Ascending aorta (tissue), 2 donors: ENCODE measurements at regions not wholly inside any gene's neighbourhood (a gene's known extent, or its start where the extent isn't known, plus 50 kb on each side); places are given as distances from the start of the nearest gene placed in this dataset.
"Not testable (repeated sequence)": the region's sequence is repeated elsewhere in the genome, so short reads cannot be mapped to it uniquely, and the experiment has no call there.

Experiments used
- DNase-seq, 2 donors: peaks; one replicate each; pipeline ENCODE4 v3.0.0-alpha.2; 2019; ENCODE audit warnings: low spot score in 2 of 2
- H3K27ac ChIP-seq, 2 donors: fragments of 200-600 bp; sonication (generic); one replicate each; pipeline ENCODE4 v1.5.1; 2016 to 2017; ENCODE audit warnings: mild to moderate bottlenecking in 1 of 2
- H3K27me3 ChIP-seq: fragments of 200-600 bp; sonication (generic); one replicate; pipeline ENCODE4 v1.5.1; 2017
- H3K36me3 ChIP-seq, 2 donors: fragments of 200-600 bp; sonication (generic); one replicate each; pipeline ENCODE4 v1.5.1; 2016
- H3K4me1 ChIP-seq, 2 donors: fragments of 200-600 bp; sonication (generic); one replicate each; pipeline ENCODE4 v1.5.1; 2016 to 2017; ENCODE audit warnings: mild to moderate bottlenecking in 1 of 2
- H3K4me3 ChIP-seq, 2 donors: fragments of 200-600 bp; sonication (generic); one replicate each; pipeline ENCODE4 v1.5.1; 2016 to 2017; ENCODE audit warnings: mild to moderate bottlenecking in 1 of 2
- H3K9me3 ChIP-seq, 2 donors: fragments of 200-600 bp; sonication (generic); one replicate each; pipeline ENCODE4 v1.5.1; 2016
- CTCF ChIP-seq, 3 experiments: fragments of 200-600 bp in 2 of 3; fragments of 450-650 bp in 1 of 3; sonication (generic) in 2 of 3; IDR thresholded peaks; one replicate each; pipeline ENCODE4 v1.5.1; 2016 to 2019; ENCODE audit warnings: antibody characterized with exemption in 3 of 3, mild to moderate bottlenecking in 1 of 3, moderate library complexity in 1 of 3
- intact Hi-C: fragments of 100-400 bp; cut with DNase I; formaldehyde crosslinking; loops from one replicate; pipeline ENCODE4 v1.15.1; 2023

GRCh38 chr2:14999114-14999661 lies 366.7 kb downstream of the LRATD1 start:
- H3K36me3 ChIP-seq = no peaks in the 10 kb centered on the region
- H3K9me3 ChIP-seq = no peaks in the 10 kb centered on the region
- no peak overlapping the region for H3K27ac ChIP-seq
- DNase-seq = no peak
- TF ChIP-seq CTCF (IDR thresholded peaks at IDR 0.05) = no peak
- intact Hi-C loops = no loop called here
- H3K4me1 ChIP-seq = no peaks in the 10 kb centered on the region
- H3K27me3 ChIP-seq = no peaks in the 10 kb centered on the region
- H3K4me3 ChIP-seq = no peak overlapping the region

- H3K9me3 ChIP-seq, H3K4me3 ChIP-seq, H3K27me3 ChIP-seq, intact Hi-C loops, DNase-seq, H3K4me1 ChIP-seq, H3K36me3 ChIP-seq, H3K27ac ChIP-seq: not testable (repeated sequence)
Observed at GRCh38 chr2:15002519-15002918, 370.0 kb downstream of the LRATD1 start.

- Histone ChIP-seq H3K36me3 (no peaks in the 10 kb centered on the region), H3K4me1 (no peaks in the 10 kb centered on the region), H3K9me3 (peaks cover 3 to 4% of the 10 kb centered on the region in 2 donors), H3K27ac (no peak overlapping the region), H3K4me3 (no peak overlapping the region), H3K27me3 (no peaks in the 10 kb centered on the region)
- DNase-seq = no peak
- TF ChIP-seq CTCF (IDR thresholded peaks at IDR 0.05) = no peak
- intact Hi-C loops = no loop called here
Observed at GRCh38 chr2:15006667-15007066, 374.1 kb downstream of the LRATD1 start.

- Histone ChIP-seq H3K27ac (no peak overlapping the region), H3K9me3 (peaks cover 5 to 14% of the 10 kb centered on the region in 2 donors), H3K36me3 (no peaks in the 10 kb centered on the region), H3K4me3 (no peak overlapping the region), H3K27me3 (no peaks in the 10 kb centered on the region), H3K4me1 (no peaks in the 10 kb centered on the region)
- intact Hi-C loops = no loop called here
- no peak for TF ChIP-seq CTCF (IDR thresholded peaks at IDR 0.05)
- DNase-seq = no peak
Observed at GRCh38 chr2:15009681-15010080, 377.2 kb downstream of the LRATD1 start.

- Histone ChIP-seq H3K4me3 (no peak overlapping the region), H3K9me3 (peaks cover 5 to 14% of the 10 kb centered on the region in 2 donors), H3K4me1 (no peaks in the 10 kb centered on the region), H3K36me3 (no peaks in the 10 kb centered on the region), H3K27ac (no peak overlapping the region), H3K27me3 (no peaks in the 10 kb centered on the region)
- no peak for DNase-seq
- intact Hi-C loops = no loop called here
- TF ChIP-seq CTCF (IDR thresholded peaks at IDR 0.05) = no peak
Observed at GRCh38 chr2:15010346-15010745, 377.8 kb downstream of the LRATD1 start.

GRCh38 chr2:15018814-15019213 lies 386.3 kb downstream of the LRATD1 start:
- H3K27ac ChIP-seq = no peak overlapping the region
- no peaks in the 10 kb centered on the region for H3K4me1 ChIP-seq
- H3K36me3 ChIP-seq = no peaks in the 10 kb centered on the region
- intact Hi-C loops = no loop called here
- TF ChIP-seq CTCF (IDR thresholded peaks at IDR 0.05) = no peak
- no peak overlapping the region for H3K4me3 ChIP-seq
- H3K27me3 ChIP-seq = no peaks in the 10 kb centered on the region
- H3K9me3 ChIP-seq = no peaks in the 10 kb centered on the region
- DNase-seq = no peak
